ENCODE measurements at regions not wholly inside any gene's neighbourhood (a gene's known extent, or its start where the extent isn't known, plus 50 kb on each side); places are given as distances from the start of the nearest gene placed in this dataset.
A peak's percentile ranks its signal among the peaks of the same experiment; 100 is the strongest.

GRCh38 chr1:195828325-195828724, 779.9 kb downstream of the KCNT2 start:
- no peak for DNase-seq (ENCODE audit: low spot score)

GRCh38 chr1:195820925-195821324, 787.3 kb downstream of the KCNT2 start:
- DNase-seq (ENCODE audit: low spot score) = no peak

GRCh38 chr1:195806060-195806459, 802.2 kb downstream of the KCNT2 start:
- DNase-seq (ENCODE audit: low spot score) = no peak

GRCh38 chr1:195804547-195804946, 803.7 kb downstream of the KCNT2 start:
- DNase-seq (ENCODE audit: low spot score) = peak; percentile 16

GRCh38 chr1:195799016-195799415, 809.2 kb downstream of the KCNT2 start:
- DNase-seq (ENCODE audit: low spot score) = no peak

GRCh38 chr1:195794225-195794624, 814.0 kb downstream of the KCNT2 start:
- DNase-seq (ENCODE audit: low spot score) = no peak

- DNase-seq (ENCODE audit: low spot score) = no peak
Measured at GRCh38 chr1:195791796-195792195, 816.4 kb downstream of the KCNT2 start.

- DNase-seq (ENCODE audit: low spot score) = no peak
Measured at GRCh38 chr1:195790514-195791168, 817.6 kb downstream of the KCNT2 start.

- DNase-seq (ENCODE audit: low spot score) = no peak
Measured at GRCh38 chr1:195789321-195789720, 818.9 kb downstream of the KCNT2 start.

- DNase-seq (ENCODE audit: low spot score) = no peak
Measured at GRCh38 chr1:195788721-195789120, 819.5 kb downstream of the KCNT2 start.

- DNase-seq (ENCODE audit: low spot score) = no peak
Measured at GRCh38 chr1:195785830-195786229, 822.4 kb downstream of the KCNT2 start.

GRCh38 chr1:195773931-195774330, 834.3 kb downstream of the KCNT2 start:
- DNase-seq (ENCODE audit: low spot score) = no peak

GRCh38 chr1:195769461-195769860, 838.8 kb downstream of the KCNT2 start:
- DNase-seq (ENCODE audit: low spot score) = no peak

- DNase-seq (ENCODE audit: low spot score) = no peak
Measured at GRCh38 chr1:195768936-195769335, 839.3 kb downstream of the KCNT2 start.

GRCh38 chr1:195768377-195768776, 839.9 kb downstream of the KCNT2 start:
- DNase-seq (ENCODE audit: low spot score) = no peak

- no peak for DNase-seq (ENCODE audit: low spot score)
Measured at GRCh38 chr1:195766709-195767108, 841.5 kb downstream of the KCNT2 start.

- no peak for DNase-seq (ENCODE audit: low spot score)
Measured at GRCh38 chr1:195765099-195765498, 843.1 kb downstream of the KCNT2 start.

GRCh38 chr1:195763907-195764374, 844.3 kb downstream of the KCNT2 start:
- no peak for DNase-seq (ENCODE audit: low spot score)

- no peak for DNase-seq (ENCODE audit: low spot score)
Measured at GRCh38 chr1:195763146-195763906, 844.9 kb downstream of the KCNT2 start.

- no peak for DNase-seq (ENCODE audit: low spot score)
Measured at GRCh38 chr1:195761104-195761503, 847.1 kb downstream of the KCNT2 start.

- DNase-seq (ENCODE audit: low spot score) = no peak
Measured at GRCh38 chr1:195756109-195756508, 852.1 kb downstream of the KCNT2 start.

- DNase-seq (ENCODE audit: low spot score) = no peak
Measured at GRCh38 chr1:195754874-195755273, 853.4 kb downstream of the KCNT2 start.

- no peak for DNase-seq (ENCODE audit: low spot score)
Measured at GRCh38 chr1:195754303-195754702, 853.9 kb downstream of the KCNT2 start.

- DNase-seq (ENCODE audit: low spot score) = no peak
Measured at GRCh38 chr1:195748969-195749368, 859.3 kb downstream of the KCNT2 start.

Data from NAMALWA (cell line).